Cardiac muscle cell (in vitro differentiated cells and primary cell): ENCODE measurements at regions not wholly inside any gene's neighbourhood (a gene's known extent, or its start where the extent isn't known, plus 50 kb on each side); places are given as distances from the start of the nearest gene placed in this dataset.

ENCODE experiments used
- DNase-seq, 2 donors: peaks; one replicate each; pipeline versions ENCODE4 v3.0.0 to v3.0.0-alpha.2; 2010 to 2017; ENCODE audit warnings: low read depth in 1 of 2, low spot score in 1 of 2
- H3K27ac ChIP-seq: fragments of 200-600 bp; sonication (generic); 2 replicates; pipeline ENCODE4 v1.5.1; 2016
- H3K27me3 ChIP-seq: fragments of 200-600 bp; sonication (generic); 2 replicates; pipeline ENCODE4 v1.6.0; 2016; ENCODE audit warnings: control low read depth
- H3K36me3 ChIP-seq: fragments of 200-600 bp; sonication (generic); 2 replicates; pipeline ENCODE4 v1.5.1; 2016; ENCODE audit warnings: control low read depth
- H3K4me1 ChIP-seq: fragments of 200-600 bp; sonication (generic); 2 replicates; pipeline ENCODE4 v1.8.1; 2017; ENCODE audit warnings: low read depth, mild to moderate bottlenecking, mixed run types
- H3K4me3 ChIP-seq: fragments of 200-600 bp; sonication (generic); 2 replicates; pipeline ENCODE4 v1.5.1; 2016; ENCODE audit warnings: mild to moderate bottlenecking
- H3K9me3 ChIP-seq: fragments of 200-600 bp; sonication (generic); 2 replicates; pipeline ENCODE4 v1.5.1; 2017; ENCODE audit warnings: low read depth, mild to moderate bottlenecking, control low read depth
- CTCF ChIP-seq: IDR thresholded peaks from 2 replicates; pipeline ENCODE4 v1.5.1; 2012; ENCODE audit warnings: low read depth, mild to moderate bottlenecking, low read length

- TF ChIP-seq CTCF: no peak
- no peak for DNase-seq
- H3K27ac ChIP-seq: no peak overlapping the region
- H3K4me3 ChIP-seq: no peak overlapping the region
- H3K9me3 ChIP-seq: no peaks in the 10 kb centered on the region
- H3K27me3 ChIP-seq: no peaks in the 10 kb centered on the region
- no peaks in the 10 kb centered on the region for H3K4me1 ChIP-seq
- no peaks in the 10 kb centered on the region for H3K36me3 ChIP-seq
Observed at GRCh38 chr13:23988546-23989122, 91.3 kb upstream of the C1QTNF9B start.

DNA sequence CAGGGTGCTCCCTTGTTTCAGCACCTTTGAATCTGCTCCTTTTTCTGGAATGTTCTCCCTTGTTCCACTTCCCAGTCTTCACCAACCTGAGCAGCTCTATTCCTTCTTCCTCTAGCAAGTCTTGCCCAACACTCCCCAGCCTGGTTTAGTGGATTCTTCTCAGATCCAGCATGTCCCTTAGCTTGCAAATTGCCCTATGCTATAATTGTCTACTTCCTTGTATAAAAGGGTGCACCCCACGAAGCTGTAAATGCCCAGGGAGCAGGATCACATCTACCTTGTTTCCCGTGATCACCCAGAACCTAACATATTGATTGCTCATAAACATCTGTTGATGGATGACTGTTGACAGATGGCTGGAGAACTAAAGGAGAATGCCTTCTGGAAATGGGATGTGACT is 93.2 kb upstream of the C1QTNF9B start:
- H3K9me3 ChIP-seq: no peaks in the 10 kb centered on the region
- no peaks in the 10 kb centered on the region for H3K4me1 ChIP-seq
- H3K27ac ChIP-seq: no peak overlapping the region
- TF ChIP-seq CTCF: no peak
- DNase-seq: no peak
- no peaks in the 10 kb centered on the region for H3K27me3 ChIP-seq
- H3K4me3 ChIP-seq: no peak overlapping the region
- H3K36me3 ChIP-seq: no peaks in the 10 kb centered on the region

- no peaks in the 10 kb centered on the region for H3K36me3 ChIP-seq
Observed at GRCh38 chr13:23991119-23991518, 93.8 kb upstream of the C1QTNF9B start.

DNA sequence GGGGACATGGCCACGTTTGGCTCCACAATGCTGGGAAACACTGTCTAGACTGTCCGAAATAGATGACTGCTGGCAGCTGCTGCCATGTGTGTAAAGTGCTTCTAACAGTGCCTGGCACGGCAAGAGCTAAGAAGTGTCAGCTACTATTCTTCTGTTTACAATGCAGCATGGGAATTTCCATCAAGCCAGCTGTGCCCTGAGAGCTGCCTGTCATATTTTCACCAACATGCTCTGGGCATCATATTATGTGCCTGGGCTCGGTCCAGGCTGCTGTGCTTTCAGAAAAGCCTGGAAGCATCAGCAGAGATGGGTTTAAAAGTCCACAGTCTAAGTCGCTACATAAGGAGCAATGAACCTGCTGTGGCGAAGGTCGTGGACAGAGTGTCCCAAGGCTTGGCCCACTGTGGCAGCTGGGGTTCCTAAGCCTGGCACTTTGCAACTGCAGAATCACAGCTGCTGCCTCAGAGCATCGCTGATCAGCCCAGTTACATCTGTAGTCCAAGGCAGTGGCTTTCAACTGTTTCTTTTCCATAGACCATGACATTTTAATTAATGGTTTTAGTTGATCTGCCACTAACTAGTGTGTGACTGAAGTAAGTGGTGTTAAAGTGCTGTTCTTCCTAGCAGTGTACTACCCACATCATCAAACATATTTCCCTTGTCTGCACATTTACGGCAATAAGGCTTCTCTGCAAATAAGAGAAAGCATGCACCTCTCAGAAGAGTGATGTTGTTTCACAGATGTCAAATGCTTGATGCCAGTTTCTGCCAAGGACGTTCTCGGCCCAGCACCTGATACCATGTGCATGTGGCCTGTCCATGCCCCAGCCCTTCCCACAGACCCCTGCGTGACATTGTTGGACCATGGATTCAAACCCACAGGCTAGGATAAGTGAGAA is 95.7 kb upstream of the C1QTNF9B start:
- DNase-seq: no peak
- H3K36me3 ChIP-seq: no peaks in the 10 kb centered on the region
- H3K4me3 ChIP-seq: no peak overlapping the region
- H3K27me3 ChIP-seq: no peaks in the 10 kb centered on the region
- H3K27ac ChIP-seq: no peak overlapping the region
- no peak for TF ChIP-seq CTCF
- no peaks in the 10 kb centered on the region for H3K9me3 ChIP-seq
- H3K4me1 ChIP-seq: no peaks in the 10 kb centered on the region

More at GRCh38 chr13:23991119-23991518, 93.8 kb upstream of the C1QTNF9B start:
- DNase-seq: no peak
- TF ChIP-seq CTCF: no peak
- Histone ChIP-seq H3K4me3 (no peak overlapping the region), H3K27me3 (no peaks in the 10 kb centered on the region), H3K9me3 (no peaks in the 10 kb centered on the region), H3K27ac (no peak overlapping the region), H3K4me1 (no peaks in the 10 kb centered on the region)

DNA sequence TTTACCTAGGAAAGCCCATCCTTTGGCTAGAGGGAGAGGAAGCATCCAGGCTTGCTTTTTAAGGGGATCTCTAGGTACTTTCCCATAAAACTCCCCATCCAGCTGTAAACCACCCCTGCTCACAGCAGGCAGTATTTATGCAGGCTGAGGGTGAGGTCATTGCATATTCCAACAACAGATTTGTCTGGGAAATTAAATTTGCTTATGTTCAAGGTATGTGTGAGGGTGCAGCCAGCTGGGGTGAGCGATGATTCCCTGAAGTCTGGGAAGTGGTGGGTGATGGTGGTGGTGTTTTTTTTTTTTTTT is 96.3 kb upstream of the C1QTNF9B start:
- no peak overlapping the region for H3K27ac ChIP-seq
- no peak overlapping the region for H3K4me3 ChIP-seq
- H3K9me3 ChIP-seq: no peaks in the 10 kb centered on the region
- DNase-seq: no peak
- H3K4me1 ChIP-seq: no peaks in the 10 kb centered on the region
- H3K36me3 ChIP-seq: no peaks in the 10 kb centered on the region
- no peaks in the 10 kb centered on the region for H3K27me3 ChIP-seq
- no peak for TF ChIP-seq CTCF
